Stomach (tissue), 8 donors: ENCODE measurements at regions not wholly inside any gene's neighbourhood (a gene's known extent, or its start where the extent isn't known, plus 50 kb on each side); places are given as distances from the start of the nearest gene placed in this dataset.
A peak's percentile ranks its signal among the peaks of the same experiment; 100 is the strongest.
"Not testable (repeated sequence)": the region's sequence is repeated elsewhere in the genome, so short reads cannot be mapped to it uniquely, and the experiment has no call there.

Source experiments
- DNase-seq, 2 donors: peaks; one replicate each; pipeline versions ENCODE4 v3.0.0 to v3.0.0-alpha.2; 2013 to 2019
- H3K27ac ChIP-seq, 5 donors: fragments of 200-600 bp in 4 of 5; sonication (generic) in 4 of 5; one replicate each; pipeline ENCODE4 v1.5.1; 2013 to 2019; ENCODE audit warnings: mild to moderate bottlenecking in 1 of 5, moderate library complexity in 1 of 5
- H3K27me3 ChIP-seq, 3 donors: fragments of 200-600 bp; sonication (generic); one replicate each; pipeline ENCODE4 v1.5.1; 2017 to 2019; ENCODE audit warnings: mixed run types in 1 of 3
- H3K36me3 ChIP-seq, 4 donors: fragments of 200-600 bp; sonication (generic); 1 replicate in 3 of 4; 2 replicates in 1 of 4; pipeline ENCODE4 v1.5.1; 2016 to 2019
- H3K4me1 ChIP-seq, 4 donors: fragments of 200-600 bp; sonication (generic); one replicate each; pipeline ENCODE4 v1.5.1; 2016 to 2019
- H3K4me3 ChIP-seq, 4 donors: fragments of 200-600 bp; sonication (generic) in 3 of 4; one replicate each; pipeline ENCODE4 v1.5.1; 2016 to 2019; ENCODE audit warnings: mild to moderate bottlenecking in 1 of 4
- H3K9me3 ChIP-seq, 4 donors: fragments of 200-600 bp; sonication (generic); one replicate each; pipeline ENCODE4 v1.5.1; 2016 to 2019
- CTCF ChIP-seq, 7 experiments: fragments of 450-650 bp in 4 of 7; fragments of 200-600 bp in 3 of 7; sonication (generic) in 3 of 7; IDR thresholded peaks; one replicate each; pipeline ENCODE4 v1.5.1; 2016 to 2019; ENCODE audit warnings: antibody characterized with exemption in 7 of 7, control low read depth in 2 of 7, mild to moderate bottlenecking in 1 of 7
- EP300 ChIP-seq: sonication (generic); formaldehyde crosslinking; IDR thresholded peaks from one replicate; pipeline ENCODE4 v1.6.1; 2017; ENCODE audit warnings: antibody characterized with exemption
- POLR2A ChIP-seq, 4 donors: fragments of 450-650 bp; IDR thresholded peaks; one replicate each; pipeline ENCODE4 v1.6.1; 2016; ENCODE audit warnings: antibody characterized with exemption in 4 of 4, control low read depth in 2 of 4, mild to moderate bottlenecking in 1 of 4, moderate library complexity in 1 of 4
- POLR2AphosphoS5 ChIP-seq, 3 donors: sonication (generic); formaldehyde crosslinking; IDR thresholded peaks; one replicate each; pipeline ENCODE4 v1.6.1; 2016; ENCODE audit warnings: antibody characterized with exemption in 3 of 3
- WGBS, 5 donors: extraction: QIAGEN DNeasy Blood & Tissue Kit in 3 of 5; methylation state at CpG; one replicate each; pipeline versions ENCODE4 v1.1.5 to v1.1.7; 2013 to 2018; 5-methylcytosine and 5-hydroxymethylcytosine counted together
- intact Hi-C: fragments of 100-400 bp; cut with DNase I; formaldehyde crosslinking; loops from one replicate; pipeline ENCODE4 v1.15.1; 2023; ENCODE audit warnings: low total_unique reads
- donor health status: healthy with polysubstance abuse.
- donor health status: Bipolar disorder and iron deficiency.
- donor health status: healthy.

- Histone ChIP-seq H3K9me3 (peaks cover 0 to 6% (median 0%) of the 10 kb centered on the region in 4 donors), H3K27me3 (no peaks in the 10 kb centered on the region), H3K4me3 (no peak overlapping the region), H3K27ac (no peak overlapping the region), H3K36me3 (no peaks in the 10 kb centered on the region), H3K4me1 (peaks cover 0 to 22% (median 7%) of the 10 kb centered on the region in 4 donors)
- 87 to 97% (median 94%) methylated on average over 4 of the region's 4 CpGs for WGBS, 5 donors
- TF ChIP-seq EP300 (no peak), POLR2A (IDR thresholded peaks at IDR 0.05) (no peak), POLR2AphosphoS5 (IDR thresholded peaks at IDR 0.05) (no peak), CTCF (IDR thresholded peaks at IDR 0.05) (no peak)
- intact Hi-C loops, result no loop called here
- DNase-seq, result no peak
Observed at GRCh38 chr14:89661392-89661791, 244.4 kb upstream of the FOXN3 start.

- H3K4me3 ChIP-seq, intact Hi-C loops, DNase-seq, H3K27ac ChIP-seq, H3K27me3 ChIP-seq, H3K36me3 ChIP-seq, H3K9me3 ChIP-seq: not testable (repeated sequence)
- H3K4me1 ChIP-seq, result peaks cover 0 to 22% (median 10%) of the 10 kb centered on the region in 4 donors
- 88 to 96% (median 96%) methylated on average over 6 of the region's 6 CpGs for WGBS, 5 donors
Observed at GRCh38 chr14:89660625-89661233, 243.7 kb upstream of the FOXN3 start.

GRCh38 chr14:89660166-89660565, 243.1 kb upstream of the FOXN3 start:
- intact Hi-C loops, result no loop called here
- 45 to 57% (median 54%) methylated on average over 5 of the region's 5 CpGs for WGBS, 5 donors
- TF ChIP-seq POLR2AphosphoS5 (IDR thresholded peaks at IDR 0.05), result peak in 1 of 3 donors; percentile 33
- no peak for TF ChIP-seq CTCF (IDR thresholded peaks at IDR 0.05)
- DNase-seq, result peak in 1 of 2 donors; percentile 68
- Histone ChIP-seq H3K4me3 (no peak overlapping the region), H3K36me3 (no peaks in the 10 kb centered on the region), H3K9me3 (no peaks in the 10 kb centered on the region), H3K27me3 (no peaks in the 10 kb centered on the region), H3K4me1 (peaks cover 0 to 22% (median 15%) of the 10 kb centered on the region in 4 donors), H3K27ac (no peak overlapping the region)

DNA sequence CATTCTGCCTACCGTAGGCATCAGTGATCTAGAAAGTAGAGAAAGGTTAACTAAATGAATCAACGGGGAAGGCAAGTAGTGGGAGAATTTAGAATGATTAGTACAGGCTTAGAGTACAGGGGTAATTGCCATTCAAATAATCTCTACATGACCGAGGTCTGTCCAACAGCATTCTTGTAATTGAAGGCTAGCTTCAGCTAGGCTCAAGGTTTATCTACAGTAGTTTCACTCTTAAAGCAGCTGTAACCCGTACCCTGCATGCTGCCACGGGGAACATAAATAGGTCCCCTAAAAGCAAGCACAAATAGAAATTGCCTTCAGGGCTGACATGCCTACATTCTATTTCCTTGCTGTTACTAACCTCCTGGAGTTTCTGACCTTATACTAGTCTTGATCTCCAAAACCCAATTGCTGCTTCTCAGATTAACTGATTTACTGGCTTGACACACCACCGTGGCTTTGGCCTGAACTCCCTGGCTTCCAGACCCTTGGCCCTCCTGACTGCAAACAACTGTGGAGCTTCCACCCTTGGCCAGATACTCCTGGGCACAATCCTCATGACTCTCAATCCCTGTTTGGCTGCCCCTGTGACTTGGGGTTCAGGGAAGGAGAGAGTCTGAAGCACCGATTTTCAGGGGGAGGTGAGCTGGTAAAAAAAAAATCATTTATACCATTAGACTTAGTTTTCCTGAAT, 242.1 kb upstream of the FOXN3 start:
- H3K27ac ChIP-seq, result peak overlapping the region in 1 of 5 donors; percentile 24
- intact Hi-C loops, result no loop called here
- TF ChIP-seq POLR2A (IDR thresholded peaks at IDR 0.05) (no peak), POLR2AphosphoS5 (IDR thresholded peaks at IDR 0.05) (no peak), CTCF (IDR thresholded peaks at IDR 0.05) (no peak), EP300 (no peak)
- no peaks in the 10 kb centered on the region for H3K9me3 ChIP-seq
- H3K4me3 ChIP-seq, result no peak overlapping the region
- H3K4me1 ChIP-seq, result peaks cover 0 to 30% (median 18%) of the 10 kb centered on the region in 4 donors
- no peaks in the 10 kb centered on the region for H3K27me3 ChIP-seq
- no peak for DNase-seq
- 33 to 59% (median 44%) methylated on average over 7 of the region's 7 CpGs for WGBS, 5 donors
- no peaks in the 10 kb centered on the region for H3K36me3 ChIP-seq

DNA sequence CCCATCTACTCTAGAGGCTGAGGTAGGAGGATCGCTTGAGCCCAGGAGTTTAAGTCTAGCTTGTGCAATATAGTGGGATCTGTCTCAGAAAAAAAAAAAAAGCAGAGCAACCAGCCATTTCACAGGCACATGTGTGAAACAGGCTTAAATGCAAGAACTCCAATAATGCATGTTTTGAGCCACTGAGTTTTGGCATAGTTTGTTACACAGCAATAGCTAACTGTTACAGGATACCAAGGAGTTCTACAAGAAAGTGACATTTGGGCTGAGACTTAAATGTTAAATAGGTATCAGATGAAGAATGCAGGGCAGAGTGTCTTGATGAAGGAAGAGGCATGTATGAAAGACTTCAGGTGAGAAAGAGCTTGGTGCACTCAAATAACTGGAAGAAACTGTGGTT, 240.0 kb upstream of the FOXN3 start:
- TF ChIP-seq CTCF (IDR thresholded peaks at IDR 0.05) (no peak), EP300 (no peak), POLR2A (IDR thresholded peaks at IDR 0.05) (no peak), POLR2AphosphoS5 (IDR thresholded peaks at IDR 0.05) (no peak)
- H3K27ac ChIP-seq, result no peak overlapping the region
- no peaks in the 10 kb centered on the region for H3K9me3 ChIP-seq
- no peaks in the 10 kb centered on the region for H3K36me3 ChIP-seq
- H3K27me3 ChIP-seq, result no peaks in the 10 kb centered on the region
- H3K4me3 ChIP-seq, result no peak overlapping the region
- DNase-seq, result no peak
- 93 to 100% (median 100%) methylated on average over 1 of the region's 1 CpG for WGBS, 5 donors
- intact Hi-C loops, result no loop called here
- peaks cover 0 to 30% (median 18%) of the 10 kb centered on the region in 4 donors for H3K4me1 ChIP-seq
